ENCODE measurements at regions not wholly inside any gene's neighbourhood (a gene's known extent, or its start where the extent isn't known, plus 50 kb on each side); places are given as distances from the start of the nearest gene placed in this dataset.

- TF ChIP-seq RARB (CRISPR knock-in tag; IDR thresholded peaks at IDR 0.05) = no peak
- TF ChIP-seq ZNF565 (CRISPR knock-in tag; conservative IDR thresholded peaks at IDR 0.05; ENCODE audit: low read depth) = no peak
- no peak for TF ChIP-seq TOX (CRISPR knock-in tag; IDR thresholded peaks at IDR 0.05; ENCODE audit: borderline replicate concordance)
- no peak for TF ChIP-seq BACH2 (CRISPR knock-in tag; IDR thresholded peaks at IDR 0.05; ENCODE audit: borderline replicate concordance)
- no peak for TF ChIP-seq ZNF70 (CRISPR knock-in tag; IDR thresholded peaks at IDR 0.05)
- TF ChIP-seq, protein P1, sequence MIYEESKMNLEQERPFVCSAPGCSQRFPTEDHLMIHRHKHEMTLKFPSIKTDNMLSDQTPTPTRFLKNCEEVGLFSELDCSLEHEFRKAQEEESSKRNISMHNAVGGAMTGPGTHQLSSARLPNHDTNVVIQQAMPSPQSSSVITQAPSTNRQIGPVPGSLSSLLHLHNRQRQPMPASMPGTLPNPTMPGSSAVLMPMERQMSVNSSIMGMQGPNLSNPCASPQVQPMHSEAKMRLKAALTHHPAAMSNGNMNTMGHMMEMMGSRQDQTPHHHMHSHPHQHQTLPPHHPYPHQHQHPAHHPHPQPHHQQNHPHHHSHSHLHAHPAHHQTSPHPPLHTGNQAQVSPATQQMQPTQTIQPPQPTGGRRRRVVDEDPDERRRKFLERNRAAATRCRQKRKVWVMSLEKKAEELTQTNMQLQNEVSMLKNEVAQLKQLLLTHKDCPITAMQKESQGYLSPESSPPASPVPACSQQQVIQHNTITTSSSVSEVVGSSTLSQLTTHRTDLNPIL (CRISPR knock-in tag; IDR thresholded peaks at IDR 0.05; ENCODE audit: low read depth) = no peak
- no peak for TF ChIP-seq TCF4 (CRISPR knock-in tag; IDR thresholded peaks at IDR 0.05; ENCODE audit: borderline replicate concordance)
- no peak for TF ChIP-seq OSR1 (CRISPR knock-in tag; IDR thresholded peaks at IDR 0.05)
- TF ChIP-seq GLIS3 (CRISPR knock-in tag; IDR thresholded peaks at IDR 0.05) = no peak
- no peak for TF ChIP-seq ZC3H10 (CRISPR knock-in tag; IDR thresholded peaks at IDR 0.05)
- no peak for TF ChIP-seq ARNTL (CRISPR knock-in tag; IDR thresholded peaks at IDR 0.05; ENCODE audit: borderline replicate concordance, low read depth)
- TF ChIP-seq, protein P2, sequence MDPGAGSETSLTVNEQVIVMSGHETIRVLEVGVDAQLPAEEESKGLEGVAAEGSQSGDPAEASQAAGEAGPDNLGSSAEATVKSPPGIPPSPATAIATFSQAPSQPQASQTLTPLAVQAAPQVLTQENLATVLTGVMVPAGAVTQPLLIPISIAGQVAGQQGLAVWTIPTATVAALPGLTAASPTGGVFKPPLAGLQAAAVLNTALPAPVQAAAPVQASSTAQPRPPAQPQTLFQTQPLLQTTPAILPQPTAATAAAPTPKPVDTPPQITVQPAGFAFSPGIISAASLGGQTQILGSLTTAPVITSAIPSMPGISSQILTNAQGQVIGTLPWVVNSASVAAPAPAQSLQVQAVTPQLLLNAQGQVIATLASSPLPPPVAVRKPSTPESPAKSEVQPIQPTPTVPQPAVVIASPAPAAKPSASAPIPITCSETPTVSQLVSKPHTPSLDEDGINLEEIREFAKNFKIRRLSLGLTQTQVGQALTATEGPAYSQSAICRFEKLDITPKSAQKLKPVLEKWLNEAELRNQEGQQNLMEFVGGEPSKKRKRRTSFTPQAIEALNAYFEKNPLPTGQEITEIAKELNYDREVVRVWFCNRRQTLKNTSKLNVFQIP (CRISPR knock-in tag; IDR thresholded peaks at IDR 0.05; ENCODE audit: borderline replicate concordance, low read depth) = no peak
- no peak for TF ChIP-seq ZFP3 (CRISPR knock-in tag; IDR thresholded peaks at IDR 0.05)
- no peak for TF ChIP-seq SNAI2 (CRISPR knock-in tag; IDR thresholded peaks at IDR 0.05)
- TF ChIP-seq, protein P3, sequence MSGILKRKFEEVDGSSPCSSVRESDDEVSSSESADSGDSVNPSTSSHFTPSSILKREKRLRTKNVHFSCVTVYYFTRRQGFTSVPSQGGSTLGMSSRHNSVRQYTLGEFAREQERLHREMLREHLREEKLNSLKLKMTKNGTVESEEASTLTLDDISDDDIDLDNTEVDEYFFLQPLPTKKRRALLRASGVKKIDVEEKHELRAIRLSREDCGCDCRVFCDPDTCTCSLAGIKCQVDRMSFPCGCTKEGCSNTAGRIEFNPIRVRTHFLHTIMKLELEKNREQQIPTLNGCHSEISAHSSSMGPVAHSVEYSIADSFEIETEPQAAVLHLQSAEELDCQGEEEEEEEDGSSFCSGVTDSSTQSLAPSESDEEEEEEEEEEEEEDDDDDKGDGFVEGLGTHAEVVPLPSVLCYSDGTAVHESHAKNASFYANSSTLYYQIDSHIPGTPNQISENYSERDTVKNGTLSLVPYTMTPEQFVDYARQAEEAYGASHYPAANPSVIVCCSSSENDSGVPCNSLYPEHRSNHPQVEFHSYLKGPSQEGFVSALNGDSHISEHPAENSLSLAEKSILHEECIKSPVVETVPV (CRISPR knock-in tag; IDR thresholded peaks at IDR 0.05) = no peak
- TF ChIP-seq ZNF8 (CRISPR knock-in tag; IDR thresholded peaks at IDR 0.05) = no peak
- no peak for TF ChIP-seq PPARA (CRISPR knock-in tag; IDR thresholded peaks at IDR 0.05; ENCODE audit: borderline replicate concordance)
- no peak for TF ChIP-seq CSDC2 (CRISPR knock-in tag; IDR thresholded peaks at IDR 0.05)
- no peak for ATAC-seq
These were observed 297.4 kb upstream of the PCDH15 start for GRCh38 chr10:55098452-55098851.

GRCh38 chr10:55091691-55092328, 290.8 kb upstream of the PCDH15 start:
- ATAC-seq = 0 out of 3 replicates have a peak, but pooled peaks have one; percentile 61
- TF ChIP-seq ZNF565 (CRISPR knock-in tag; conservative IDR thresholded peaks at IDR 0.05; ENCODE audit: low read depth) = no peak
- TF ChIP-seq TOX (CRISPR knock-in tag; IDR thresholded peaks at IDR 0.05; ENCODE audit: borderline replicate concordance) = no peak
- TF ChIP-seq BACH2 (CRISPR knock-in tag; IDR thresholded peaks at IDR 0.05; ENCODE audit: borderline replicate concordance) = no peak
- no peak for TF ChIP-seq RARB (CRISPR knock-in tag; IDR thresholded peaks at IDR 0.05)
- no peak for TF ChIP-seq CSDC2 (CRISPR knock-in tag; IDR thresholded peaks at IDR 0.05)
- no peak for TF ChIP-seq ZC3H10 (CRISPR knock-in tag; IDR thresholded peaks at IDR 0.05)
- TF ChIP-seq PATZ1 (CRISPR knock-in tag; IDR thresholded peaks at IDR 0.05; ENCODE audit: borderline replicate concordance) = no peak
- TF ChIP-seq ZNF70 (CRISPR knock-in tag; IDR thresholded peaks at IDR 0.05) = no peak
- no peak for TF ChIP-seq TCF4 (CRISPR knock-in tag; IDR thresholded peaks at IDR 0.05; ENCODE audit: borderline replicate concordance)
- TF ChIP-seq ARNTL (CRISPR knock-in tag; IDR thresholded peaks at IDR 0.05; ENCODE audit: borderline replicate concordance, low read depth) = no peak
- TF ChIP-seq ESRRG (CRISPR knock-in tag; IDR thresholded peaks at IDR 0.05) = no peak
- TF ChIP-seq OSR1 (CRISPR knock-in tag; IDR thresholded peaks at IDR 0.05) = no peak

- ATAC-seq = no peak
- TF ChIP-seq ZFP30 (CRISPR knock-in tag; IDR thresholded peaks at IDR 0.05) = no peak
These were observed 277.1 kb upstream of the PCDH15 start for GRCh38 chr10:55078121-55078520.

GRCh38 chr10:55065185-55065584, 264.2 kb upstream of the PCDH15 start:
- TF ChIP-seq TOX (CRISPR knock-in tag; IDR thresholded peaks at IDR 0.05; ENCODE audit: borderline replicate concordance) = no peak
- TF ChIP-seq TCF4 (CRISPR knock-in tag; IDR thresholded peaks at IDR 0.05; ENCODE audit: borderline replicate concordance) = no peak
- TF ChIP-seq ZNF70 (CRISPR knock-in tag; IDR thresholded peaks at IDR 0.05) = no peak
- TF ChIP-seq PATZ1 (CRISPR knock-in tag; IDR thresholded peaks at IDR 0.05; ENCODE audit: borderline replicate concordance) = no peak
- TF ChIP-seq, protein P1 (CRISPR knock-in tag; IDR thresholded peaks at IDR 0.05; ENCODE audit: low read depth) = no peak
- no peak for TF ChIP-seq CSDC2 (CRISPR knock-in tag; IDR thresholded peaks at IDR 0.05)
- ATAC-seq = no peak
